ENCODE measurements at regions not wholly inside any gene's neighbourhood (a gene's known extent, or its start where the extent isn't known, plus 50 kb on each side); places are given as distances from the start of the nearest gene placed in this dataset.

GRCh38 chr6:92568541-92568940 is 850.8 kb downstream of the EPHA7 start:
- Histone ChIP-seq H4K20me1 (ENCODE audit: insufficient read depth, poor library complexity, severe bottlenecking) (no peaks in the 10 kb centered on the region), H3K4me1 (ENCODE audit: insufficient read depth) (no peaks in the 10 kb centered on the region), H3K9me2 (replicated peaks; ENCODE audit: insufficient read depth) (no peaks in the 10 kb centered on the region), H3K79me2 (no peaks in the 10 kb centered on the region), H3K4me2 (no peak overlapping the region), H3K27ac (no peak overlapping the region), H3K36me3 (replicated peaks; ENCODE audit: insufficient read depth, low read depth) (no peaks in the 10 kb centered on the region), H3K9me3 (ENCODE audit: low read depth) (no peaks in the 10 kb centered on the region), H3K4me3 (no peak overlapping the region), H2AFZ (no peak overlapping the region), H3K27me3 (no peaks in the 10 kb centered on the region)
- TF ChIP-seq EZH2phosphoT487 (IDR thresholded peaks at IDR 0.05; ENCODE audit: low read depth, severe bottlenecking, unreplicated experiment) (no peak), EZH2 (IDR thresholded peaks at IDR 0.05; ENCODE audit: borderline replicate concordance) (no peak)
- TF ChIP-seq, protein P1, sequence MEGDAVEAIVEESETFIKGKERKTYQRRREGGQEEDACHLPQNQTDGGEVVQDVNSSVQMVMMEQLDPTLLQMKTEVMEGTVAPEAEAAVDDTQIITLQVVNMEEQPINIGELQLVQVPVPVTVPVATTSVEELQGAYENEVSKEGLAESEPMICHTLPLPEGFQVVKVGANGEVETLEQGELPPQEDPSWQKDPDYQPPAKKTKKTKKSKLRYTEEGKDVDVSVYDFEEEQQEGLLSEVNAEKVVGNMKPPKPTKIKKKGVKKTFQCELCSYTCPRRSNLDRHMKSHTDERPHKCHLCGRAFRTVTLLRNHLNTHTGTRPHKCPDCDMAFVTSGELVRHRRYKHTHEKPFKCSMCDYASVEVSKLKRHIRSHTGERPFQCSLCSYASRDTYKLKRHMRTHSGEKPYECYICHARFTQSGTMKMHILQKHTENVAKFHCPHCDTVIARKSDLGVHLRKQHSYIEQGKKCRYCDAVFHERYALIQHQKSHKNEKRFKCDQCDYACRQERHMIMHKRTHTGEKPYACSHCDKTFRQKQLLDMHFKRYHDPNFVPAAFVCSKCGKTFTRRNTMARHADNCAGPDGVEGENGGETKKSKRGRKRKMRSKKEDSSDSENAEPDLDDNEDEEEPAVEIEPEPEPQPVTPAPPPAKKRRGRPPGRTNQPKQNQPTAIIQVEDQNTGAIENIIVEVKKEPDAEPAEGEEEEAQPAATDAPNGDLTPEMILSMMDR (IDR thresholded peaks at IDR 0.05; ENCODE audit: poor library complexity), result no peak
- DNase-seq (ENCODE audit: low spot score), result no peak
- WGBS (ENCODE audit: low lambda C conversion rate, missing lambda C conversion rate), result 60% methylated on average over 1 of the region's 1 CpG

DNA sequence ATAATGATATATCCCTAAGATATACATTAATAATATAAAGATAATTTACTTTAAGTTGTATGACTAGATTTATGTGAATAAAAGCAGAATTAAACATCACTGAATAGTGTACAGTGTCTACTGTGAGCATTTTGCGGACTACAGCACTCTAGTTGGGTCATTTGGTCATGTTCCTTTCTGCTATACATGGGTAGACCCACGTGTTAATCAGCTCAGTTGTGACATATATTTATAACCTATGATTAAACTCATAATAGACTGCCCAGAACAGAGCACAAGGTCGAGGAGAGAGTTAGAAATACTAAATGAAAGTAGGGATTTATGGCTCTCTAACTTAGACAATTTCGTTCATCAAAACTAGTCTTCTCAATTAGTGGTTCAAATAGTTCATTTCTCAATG is 852.7 kb downstream of the EPHA7 start:
- H3K4me3 ChIP-seq, result no peak overlapping the region
- H3K79me2 ChIP-seq, result no peaks in the 10 kb centered on the region
- H3K9me3 ChIP-seq (ENCODE audit: low read depth), result no peaks in the 10 kb centered on the region
- no peak overlapping the region for H3K4me2 ChIP-seq
- WGBS (ENCODE audit: low lambda C conversion rate, missing lambda C conversion rate), result 78% methylated on average over 4 of the region's 4 CpGs
- H3K4me1 ChIP-seq (ENCODE audit: insufficient read depth), result no peaks in the 10 kb centered on the region
- H3K36me3 ChIP-seq (replicated peaks; ENCODE audit: insufficient read depth, low read depth), result no peaks in the 10 kb centered on the region
- no peaks in the 10 kb centered on the region for H3K9me2 ChIP-seq (replicated peaks; ENCODE audit: insufficient read depth)
- no peak for TF ChIP-seq EZH2 (IDR thresholded peaks at IDR 0.05; ENCODE audit: borderline replicate concordance)
- no peak for TF ChIP-seq EZH2phosphoT487 (IDR thresholded peaks at IDR 0.05; ENCODE audit: low read depth, severe bottlenecking, unreplicated experiment)
- TF ChIP-seq, protein P1 (IDR thresholded peaks at IDR 0.05; ENCODE audit: poor library complexity), result no peak
- H4K20me1 ChIP-seq (ENCODE audit: insufficient read depth, poor library complexity, severe bottlenecking), result no peaks in the 10 kb centered on the region
- no peak overlapping the region for H2AFZ ChIP-seq
- DNase-seq (ENCODE audit: low spot score), result no peak
- no peak overlapping the region for H3K27ac ChIP-seq
- H3K27me3 ChIP-seq, result no peaks in the 10 kb centered on the region

GRCh38 chr6:92564376-92564775 is 855.0 kb downstream of the EPHA7 start:
- Histone ChIP-seq H4K20me1 (ENCODE audit: insufficient read depth, poor library complexity, severe bottlenecking) (no peaks in the 10 kb centered on the region), H3K27me3 (no peaks in the 10 kb centered on the region), H3K27ac (no peak overlapping the region), H3K9me3 (ENCODE audit: low read depth) (no peaks in the 10 kb centered on the region), H3K4me1 (ENCODE audit: insufficient read depth) (no peaks in the 10 kb centered on the region), H2AFZ (no peak overlapping the region), H3K4me3 (no peak overlapping the region), H3K36me3 (replicated peaks; ENCODE audit: insufficient read depth, low read depth) (no peaks in the 10 kb centered on the region), H3K9me2 (replicated peaks; ENCODE audit: insufficient read depth) (no peaks in the 10 kb centered on the region), H3K4me2 (no peak overlapping the region), H3K79me2 (no peaks in the 10 kb centered on the region)
- TF ChIP-seq, protein P1 (IDR thresholded peaks at IDR 0.05; ENCODE audit: poor library complexity), result no peak
- TF ChIP-seq EZH2 (IDR thresholded peaks at IDR 0.05; ENCODE audit: borderline replicate concordance) (no peak), EZH2phosphoT487 (IDR thresholded peaks at IDR 0.05; ENCODE audit: low read depth, severe bottlenecking, unreplicated experiment) (no peak)
- no peak for DNase-seq (ENCODE audit: low spot score)
- 67% methylated on average over 3 of the region's 3 CpGs for WGBS (ENCODE audit: low lambda C conversion rate, missing lambda C conversion rate)

GRCh38 chr6:92559611-92560010 is 859.7 kb downstream of the EPHA7 start:
- no peaks in the 10 kb centered on the region for H3K9me2 ChIP-seq (replicated peaks; ENCODE audit: insufficient read depth)
- no peak overlapping the region for H3K4me2 ChIP-seq
- H3K79me2 ChIP-seq, result no peaks in the 10 kb centered on the region
- H3K27me3 ChIP-seq, result no peaks in the 10 kb centered on the region
- DNase-seq (ENCODE audit: low spot score), result no peak
- H3K4me1 ChIP-seq (ENCODE audit: insufficient read depth), result no peaks in the 10 kb centered on the region
- WGBS (ENCODE audit: low lambda C conversion rate, missing lambda C conversion rate), result 56% methylated on average over 5 of the region's 5 CpGs
- no peaks in the 10 kb centered on the region for H4K20me1 ChIP-seq (ENCODE audit: insufficient read depth, poor library complexity, severe bottlenecking)
- no peak overlapping the region for H3K4me3 ChIP-seq
- no peaks in the 10 kb centered on the region for H3K36me3 ChIP-seq (replicated peaks; ENCODE audit: insufficient read depth, low read depth)
- no peaks in the 10 kb centered on the region for H3K9me3 ChIP-seq (ENCODE audit: low read depth)
- TF ChIP-seq EZH2phosphoT487 (IDR thresholded peaks at IDR 0.05; ENCODE audit: low read depth, severe bottlenecking, unreplicated experiment), result no peak
- H3K27ac ChIP-seq, result no peak overlapping the region
- H2AFZ ChIP-seq, result no peak overlapping the region

Measured in hepatocyte (in vitro differentiated cells).